HG03196 (cell line): ENCODE measurements at regions not wholly inside any gene's neighbourhood (a gene's known extent, or its start where the extent isn't known, plus 50 kb on each side); places are given as distances from the start of the nearest gene placed in this dataset.

Experiments
- ATAC-seq: cut with Tn5 transposase; IDR thresholded peaks from one replicate; pipeline ENCODE4 v1.9.1; 2021; ENCODE audit not compliant: unreplicated experiment

DNA sequence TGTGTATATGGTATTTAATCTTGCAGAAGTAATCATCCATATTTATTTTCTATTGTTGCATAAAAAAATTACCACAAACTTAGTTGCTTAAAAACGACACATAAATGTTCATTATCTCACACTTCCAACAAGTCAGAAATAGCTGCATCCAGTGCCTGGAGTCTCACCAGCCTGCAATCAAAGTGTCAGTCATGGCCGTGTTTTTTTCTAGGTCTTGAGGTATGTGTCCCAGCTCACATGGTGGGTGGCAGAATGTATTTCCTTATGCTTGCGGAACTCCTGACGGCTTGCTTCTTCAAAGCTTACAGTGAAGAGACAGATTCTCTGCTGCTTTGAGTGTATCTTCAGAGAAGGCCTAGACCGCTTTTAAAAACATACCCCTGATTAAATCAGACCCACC lies 670.2 kb upstream of the LMO3 start:
- no peak for ATAC-seq

DNA sequence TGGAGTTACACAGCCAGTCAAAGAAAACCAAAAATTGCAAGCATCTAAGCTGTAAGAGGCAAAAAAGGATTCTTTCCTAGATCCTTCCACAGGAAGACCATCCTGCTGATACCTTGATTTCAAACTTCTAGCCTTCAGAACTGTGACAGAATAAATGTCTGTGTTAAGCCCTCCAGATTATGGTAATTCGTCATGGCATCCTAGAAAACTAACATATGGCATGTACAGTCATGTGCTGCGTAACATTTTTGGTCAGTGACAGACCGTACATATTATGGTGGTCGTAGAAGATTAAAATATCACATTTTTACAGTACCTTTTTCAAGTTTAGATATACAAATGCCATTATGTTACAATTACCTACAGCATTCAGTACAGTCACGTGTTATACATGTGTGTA lies 660.9 kb upstream of the LMO3 start:
- ATAC-seq: no peak

DNA sequence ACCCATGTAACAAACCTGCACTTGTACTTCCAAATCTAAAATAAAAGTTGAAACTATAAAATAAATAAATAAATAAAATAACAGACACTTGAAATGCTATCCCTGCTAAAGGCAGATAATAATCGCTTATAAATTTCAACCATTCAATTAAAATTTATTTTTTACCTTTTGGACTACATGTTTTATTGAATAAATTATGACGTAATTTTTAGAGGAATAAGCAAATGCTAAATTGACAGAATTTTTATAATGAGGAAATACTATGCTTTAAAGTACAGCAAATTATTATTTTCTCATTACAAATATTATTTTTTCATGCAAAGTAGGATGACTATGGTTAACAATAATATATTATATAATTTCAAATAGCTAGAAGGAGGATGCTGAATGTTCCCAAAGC lies 658.6 kb upstream of the LMO3 start:
- ATAC-seq: no peak

DNA sequence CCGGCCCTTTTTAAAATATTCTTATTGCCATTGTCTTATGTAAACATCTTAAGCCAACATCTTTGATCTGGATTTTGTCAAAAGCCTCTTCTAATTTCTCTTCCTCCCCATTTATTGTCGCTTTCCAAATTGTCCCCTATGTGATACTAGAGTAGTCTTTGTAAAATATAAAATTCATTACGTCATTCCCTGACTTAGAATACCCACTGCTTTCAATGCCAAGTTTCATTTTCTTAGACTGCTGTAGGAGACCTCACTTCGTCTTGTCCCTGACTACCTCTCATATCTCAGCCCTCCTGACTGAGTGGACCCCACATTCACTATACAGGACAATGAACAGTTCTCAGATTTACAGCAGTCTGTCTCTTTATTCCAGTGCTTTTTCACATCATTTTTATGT lies 633.9 kb upstream of the LMO3 start:
- no peak for ATAC-seq

DNA sequence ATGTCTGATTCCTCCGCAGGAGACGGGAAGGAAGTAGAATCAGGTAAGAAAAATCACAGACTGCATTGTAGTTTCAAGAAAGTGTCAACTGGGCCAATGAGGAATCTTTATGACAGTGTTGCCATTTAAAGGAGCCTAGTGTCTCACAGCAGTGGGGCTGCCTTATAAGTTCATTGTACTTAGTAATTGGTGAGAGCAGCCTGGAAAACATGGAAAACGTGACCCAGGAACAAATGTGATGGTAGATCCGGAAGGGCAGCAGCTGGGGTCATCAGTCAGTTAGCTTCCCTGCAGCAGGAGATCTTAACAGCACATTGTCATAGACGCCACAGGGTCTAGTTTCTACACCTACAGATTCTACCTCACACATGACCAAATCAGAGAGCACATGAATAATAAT lies 630.0 kb upstream of the LMO3 start:
- no peak for ATAC-seq

DNA sequence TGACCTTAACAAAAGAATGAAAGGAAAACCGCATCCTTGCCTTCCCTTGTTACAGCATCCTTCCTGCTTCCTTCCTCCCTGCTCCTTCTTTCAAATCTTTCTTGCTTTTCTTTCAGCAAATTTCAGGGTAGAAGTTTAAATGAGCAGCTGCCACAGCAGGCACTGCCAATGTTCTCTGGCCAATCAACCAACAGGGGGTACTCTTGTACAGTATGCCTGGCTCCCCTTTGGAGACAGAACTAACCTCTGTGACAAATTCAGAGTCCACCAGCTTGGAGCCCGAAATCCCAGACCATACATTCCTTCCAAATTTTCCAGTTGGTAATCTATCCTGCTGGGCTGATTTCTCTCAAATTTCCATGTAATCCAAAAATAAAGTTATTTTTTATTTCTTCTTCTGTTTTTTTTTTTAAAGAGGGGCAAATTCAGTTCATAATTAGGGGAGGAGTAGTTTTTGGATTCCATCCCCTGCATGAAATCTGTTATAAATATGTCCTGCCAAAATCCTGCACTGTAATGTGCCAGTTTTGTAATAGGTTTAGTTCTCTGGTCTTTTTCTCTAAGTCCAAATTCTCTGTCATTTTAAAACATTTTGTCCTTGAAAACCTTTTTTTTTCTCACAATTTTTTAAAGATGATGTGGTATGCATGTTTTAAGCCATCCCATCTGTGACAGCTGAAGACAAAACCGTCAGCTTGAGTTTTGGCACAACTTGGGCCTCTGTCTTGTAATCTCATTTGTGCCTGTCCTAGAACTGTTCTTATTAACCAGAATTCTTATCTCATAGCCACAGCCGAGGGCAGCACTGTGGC lies 610.0 kb upstream of the LMO3 start:
- no peak for ATAC-seq

DNA sequence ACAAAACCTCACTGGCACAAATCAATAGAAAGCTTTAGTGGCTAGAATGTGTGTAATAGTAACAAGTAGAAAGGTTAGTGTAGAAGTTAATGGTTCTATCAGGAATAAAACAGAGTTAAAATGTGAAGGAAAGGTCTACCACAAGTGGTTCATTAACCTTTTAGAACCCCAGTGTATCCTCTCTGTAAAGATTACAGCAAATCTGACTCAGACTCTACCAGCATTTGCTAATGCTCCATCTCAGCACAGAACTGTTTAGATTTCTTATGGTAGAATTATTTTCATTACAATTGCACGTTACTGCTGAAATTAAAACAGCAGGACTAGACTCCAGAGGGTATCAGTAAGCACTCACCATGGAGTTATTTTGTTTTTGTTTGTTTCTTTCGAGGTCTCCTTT lies 609.0 kb upstream of the LMO3 start:
- no peak for ATAC-seq

DNA sequence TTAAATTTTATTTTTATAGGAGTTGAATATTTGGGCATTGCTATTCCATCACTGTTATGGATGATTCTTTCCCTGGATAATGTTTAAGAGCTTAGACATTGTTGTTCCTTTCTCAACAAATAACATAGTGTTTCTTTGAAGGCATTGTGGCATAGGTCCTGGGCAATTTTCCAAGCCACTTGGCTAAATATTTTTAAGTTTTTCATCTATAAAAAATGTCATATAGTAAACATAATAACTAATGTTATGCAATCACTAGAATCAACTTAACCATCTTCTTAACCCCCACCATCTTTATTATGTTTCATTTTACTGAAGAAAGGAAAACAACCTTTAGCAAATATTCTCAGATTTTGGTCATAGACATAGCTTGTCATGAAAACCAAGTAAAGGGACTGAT lies 600.6 kb upstream of the LMO3 start:
- no peak for ATAC-seq

DNA sequence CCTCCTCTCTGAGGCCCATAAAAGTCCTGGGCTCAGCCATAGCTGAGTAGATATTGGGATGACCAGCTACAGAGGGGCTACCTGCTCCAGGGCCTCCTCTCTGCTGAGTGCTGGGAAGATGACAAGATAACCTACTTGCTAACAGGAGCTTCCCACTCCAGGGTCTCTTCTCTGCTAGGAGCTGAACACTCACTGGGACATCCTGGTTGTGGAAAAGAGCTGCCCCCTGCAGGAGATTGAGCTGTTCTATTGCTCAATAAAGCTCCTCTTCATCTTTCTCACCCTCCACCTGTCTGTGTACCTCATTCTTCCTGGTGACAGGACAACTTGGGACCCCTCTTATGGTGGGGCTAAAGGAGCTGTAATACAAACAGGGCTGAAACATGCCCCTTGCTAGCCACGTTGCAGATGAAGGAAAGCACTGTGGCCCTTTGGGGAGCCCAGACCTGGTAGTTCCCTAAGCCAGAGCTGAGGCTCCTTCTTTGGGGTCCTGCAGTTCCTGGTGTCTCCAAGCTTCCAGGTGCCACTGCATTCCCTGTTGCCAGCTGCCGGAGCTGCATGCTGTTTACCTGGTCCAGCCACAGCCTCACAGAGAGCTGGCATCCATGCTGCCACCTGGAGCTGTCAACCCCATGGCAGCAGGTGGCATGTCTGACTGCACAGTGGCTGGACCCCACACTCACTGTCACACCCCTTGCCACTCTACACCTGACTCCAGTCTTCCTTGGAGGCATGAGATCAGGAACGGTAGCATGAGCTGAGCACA lies 598.5 kb upstream of the LMO3 start:
- ATAC-seq: no peak

DNA sequence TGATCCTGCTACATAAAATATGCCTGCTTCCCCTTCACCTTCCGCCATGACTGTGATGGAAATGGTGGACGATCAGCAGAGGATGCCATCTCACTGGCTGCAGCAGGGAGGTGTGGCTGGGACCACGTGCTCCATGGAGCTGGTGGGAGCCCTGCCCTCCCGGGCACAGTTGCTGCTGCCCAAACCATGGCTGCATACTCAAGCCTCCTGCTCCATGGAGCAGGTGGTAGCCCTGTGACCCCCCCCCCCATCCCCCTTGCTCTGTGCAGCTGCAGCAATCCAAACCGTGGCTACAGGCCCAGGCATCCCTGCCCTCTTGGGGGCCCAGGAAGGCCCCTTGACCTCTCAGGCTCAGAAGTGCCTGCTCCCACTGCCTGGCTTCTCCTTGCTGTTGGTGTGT lies 597.5 kb upstream of the LMO3 start:
- no peak for ATAC-seq

DNA sequence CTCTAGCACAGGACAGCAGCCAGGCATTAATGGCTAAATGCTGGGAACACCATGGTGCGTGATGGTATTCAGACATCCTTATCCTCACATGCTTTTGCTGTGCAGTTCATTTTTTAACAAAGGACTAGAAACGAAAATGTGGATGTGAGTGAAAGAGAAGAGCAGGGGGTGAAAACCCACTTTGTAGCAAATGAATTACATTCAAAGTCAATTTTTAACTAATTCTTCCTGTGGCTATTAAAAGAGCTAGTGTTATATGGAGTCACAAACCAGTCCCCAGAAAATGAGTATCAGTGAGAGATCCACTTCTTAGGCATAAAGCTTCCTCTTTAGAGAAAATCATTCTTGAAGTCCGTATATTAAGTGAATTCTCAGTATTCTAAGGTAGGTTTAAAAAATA lies 592.0 kb upstream of the LMO3 start:
- no peak for ATAC-seq

DNA sequence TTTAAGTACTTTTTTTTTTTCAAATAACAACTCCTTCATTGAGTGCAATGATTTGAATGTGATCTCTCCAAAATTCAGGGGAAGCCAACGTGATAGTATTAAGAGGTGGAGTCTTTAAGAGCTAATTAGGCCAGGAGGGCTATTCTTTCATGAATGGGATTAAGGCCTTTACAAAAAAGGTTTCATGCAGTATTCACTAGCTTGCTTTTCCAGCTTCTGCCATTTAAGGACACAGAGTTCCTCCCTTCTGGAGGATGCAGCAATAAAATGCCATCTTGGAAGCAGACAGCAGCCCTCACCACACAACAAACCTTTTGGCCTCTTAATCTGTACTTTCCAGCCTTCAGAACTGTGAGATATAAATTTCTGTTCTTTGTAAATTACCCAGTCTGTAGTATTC lies 586.8 kb upstream of the LMO3 start:
- no peak for ATAC-seq

DNA sequence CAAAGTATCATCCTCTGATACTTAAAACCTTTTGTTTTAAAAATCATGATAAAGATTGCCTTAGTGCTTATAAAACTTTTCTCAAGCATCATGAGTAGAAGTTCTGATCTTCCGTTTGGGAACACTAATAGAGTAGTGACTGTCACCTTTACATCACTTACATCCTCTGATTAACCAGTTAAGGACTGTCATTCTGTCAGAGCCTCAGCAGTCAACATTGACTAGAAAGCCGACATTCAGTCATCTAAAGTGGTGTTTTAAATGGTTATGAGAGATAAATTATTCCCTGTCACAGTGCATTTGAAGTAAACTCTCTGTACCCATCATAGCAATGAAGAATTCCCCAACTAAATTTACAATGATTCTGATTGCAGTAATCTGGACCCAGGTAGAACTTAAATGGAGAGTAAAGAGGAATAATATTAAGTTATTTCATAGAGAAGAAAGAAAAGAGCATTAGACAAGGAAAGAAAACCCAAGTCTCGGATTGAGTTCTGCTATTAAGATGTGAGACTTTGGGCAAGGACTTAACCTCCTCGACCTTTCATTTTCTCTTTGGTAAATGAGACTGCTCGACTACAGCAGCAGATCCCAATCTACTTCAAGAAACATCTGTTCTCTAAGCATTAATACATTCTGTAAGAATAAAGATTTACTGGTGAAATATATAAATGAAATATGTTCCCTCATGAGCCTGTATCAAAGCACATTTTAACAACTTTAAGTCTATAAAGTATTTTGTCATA lies 563.9 kb upstream of the LMO3 start:
- ATAC-seq: no peak

DNA sequence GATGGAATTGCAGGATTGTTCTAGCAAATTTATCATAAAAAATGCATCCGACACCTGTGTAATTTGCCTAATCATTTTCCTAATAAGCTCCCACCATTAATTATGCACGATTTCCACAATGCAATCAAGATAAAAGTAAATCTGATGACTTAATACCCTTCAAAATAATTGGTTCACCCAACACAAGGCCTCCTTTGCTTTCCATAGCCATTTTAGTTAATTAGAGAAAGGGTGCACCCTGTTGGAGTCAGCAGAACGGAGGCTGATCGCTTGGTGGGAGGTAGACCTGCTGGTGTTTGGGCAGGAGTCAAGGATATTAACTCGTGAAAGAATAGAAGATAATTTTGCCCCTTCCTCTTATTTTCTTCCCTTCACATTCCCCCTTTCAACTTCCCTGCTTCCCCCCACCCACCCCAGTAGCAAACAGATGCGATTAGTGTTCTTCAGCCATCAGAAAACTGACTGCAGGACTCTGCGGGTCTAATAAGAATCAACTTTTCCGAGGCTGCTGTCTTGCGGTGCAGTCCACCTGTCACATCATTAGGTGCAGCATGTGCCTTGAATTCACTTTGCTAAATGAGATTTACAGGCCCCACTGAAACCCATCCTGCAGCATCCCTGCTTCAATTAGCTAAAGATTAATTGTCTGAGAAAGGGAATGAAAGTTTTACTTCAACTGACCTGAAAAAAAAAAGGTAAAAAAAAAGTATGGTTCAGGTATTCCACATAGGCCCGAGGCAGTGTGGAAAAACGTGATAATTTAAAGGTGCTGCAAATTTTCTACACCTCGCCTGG lies 553.7 kb upstream of the LMO3 start:
- ATAC-seq: no peak

DNA sequence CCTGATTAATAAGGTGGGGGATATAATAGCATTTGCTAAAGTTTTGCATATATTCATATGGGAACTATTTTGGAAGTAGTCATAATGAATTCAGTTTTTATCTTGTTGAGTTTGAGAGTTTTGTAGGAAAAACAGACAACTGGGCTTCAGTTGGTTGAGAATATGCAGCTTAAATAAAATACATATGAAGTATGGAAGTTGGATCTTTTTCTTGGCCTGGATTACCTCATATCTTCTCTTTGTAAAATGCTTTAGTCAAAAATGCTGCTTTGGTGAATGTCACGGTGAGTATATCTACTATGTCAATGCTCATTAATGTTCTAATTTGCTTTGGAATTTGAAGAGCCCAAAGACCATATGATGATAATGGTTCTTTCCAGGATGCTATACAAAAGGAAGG lies 552.2 kb upstream of the LMO3 start:
- no peak for ATAC-seq

DNA sequence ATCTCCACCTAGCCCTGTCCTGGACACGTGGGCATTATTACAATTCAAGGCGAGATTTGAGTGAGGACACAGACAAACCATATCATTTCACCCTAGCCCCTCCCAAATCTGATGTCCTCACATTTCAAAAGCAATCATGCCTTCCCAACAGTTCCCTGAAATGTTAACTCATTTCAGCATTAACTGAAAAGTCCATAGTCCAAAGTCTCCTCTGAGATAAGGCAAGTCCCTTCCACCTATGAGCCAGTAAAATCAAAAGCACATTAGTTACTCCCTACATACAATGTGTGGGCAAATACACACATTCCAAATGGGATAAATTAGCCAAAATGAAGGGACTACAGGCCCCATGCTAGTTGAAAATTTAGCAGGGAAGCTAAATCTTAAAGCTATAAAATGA lies 546.0 kb upstream of the LMO3 start:
- ATAC-seq: no peak

DNA sequence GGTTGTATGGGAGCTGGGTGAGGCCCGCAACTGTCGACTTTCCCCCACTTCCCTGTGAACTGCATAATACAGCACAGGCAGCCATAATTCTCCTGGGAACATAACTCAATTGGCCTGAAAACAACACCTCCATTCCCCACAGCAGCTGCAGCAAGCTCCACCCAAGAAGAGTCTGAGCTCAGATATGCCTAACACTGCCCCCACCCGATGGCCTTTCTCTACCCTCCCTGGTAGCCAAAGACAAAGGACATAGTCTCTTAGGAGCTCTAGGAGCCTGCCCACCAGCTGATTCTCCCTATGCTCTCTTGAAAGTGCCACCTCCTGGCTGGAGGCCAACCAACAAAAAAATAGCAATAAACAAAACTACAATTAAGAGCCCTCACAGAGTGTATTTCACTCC lies 542.7 kb upstream of the LMO3 start:
- ATAC-seq: no peak

DNA sequence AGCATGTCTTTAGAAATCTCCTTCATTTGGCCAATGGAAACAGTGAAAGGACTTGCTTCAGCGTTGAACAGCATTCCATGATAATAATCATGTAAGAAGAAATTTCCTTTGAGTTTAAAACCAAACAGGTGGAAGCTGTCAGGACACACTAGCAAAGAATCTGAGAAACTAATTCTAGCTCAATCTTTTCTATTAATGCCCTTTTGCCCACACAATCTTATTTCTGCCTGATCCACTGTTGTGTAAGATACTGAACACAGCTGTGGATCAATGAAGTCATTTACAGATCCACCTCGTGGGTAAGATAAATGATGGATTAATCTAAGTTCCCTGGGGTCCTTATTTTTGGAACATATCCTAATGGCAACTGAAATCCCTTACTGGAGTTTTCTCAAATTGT lies 536.9 kb upstream of the LMO3 start:
- ATAC-seq: no peak

DNA sequence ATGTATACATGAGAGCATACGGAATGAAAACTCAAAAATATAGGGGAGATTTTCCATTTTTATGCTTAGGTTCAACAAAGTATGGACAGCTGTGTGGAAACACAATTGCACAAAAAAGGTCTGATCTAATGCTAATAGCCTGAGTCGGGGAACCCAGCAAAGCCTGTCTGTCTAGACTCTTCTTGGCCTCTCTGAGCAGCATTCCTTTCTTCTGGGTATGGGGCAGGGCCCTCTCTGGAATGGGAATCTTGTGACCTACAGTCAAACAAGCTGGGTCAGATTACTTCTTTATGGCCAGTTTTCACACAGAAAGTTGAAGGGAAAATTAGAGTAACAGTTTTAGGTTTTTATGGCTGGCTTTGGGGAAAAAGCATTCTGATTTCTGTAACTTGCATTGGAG lies 534.0 kb upstream of the LMO3 start:
- no peak for ATAC-seq

DNA sequence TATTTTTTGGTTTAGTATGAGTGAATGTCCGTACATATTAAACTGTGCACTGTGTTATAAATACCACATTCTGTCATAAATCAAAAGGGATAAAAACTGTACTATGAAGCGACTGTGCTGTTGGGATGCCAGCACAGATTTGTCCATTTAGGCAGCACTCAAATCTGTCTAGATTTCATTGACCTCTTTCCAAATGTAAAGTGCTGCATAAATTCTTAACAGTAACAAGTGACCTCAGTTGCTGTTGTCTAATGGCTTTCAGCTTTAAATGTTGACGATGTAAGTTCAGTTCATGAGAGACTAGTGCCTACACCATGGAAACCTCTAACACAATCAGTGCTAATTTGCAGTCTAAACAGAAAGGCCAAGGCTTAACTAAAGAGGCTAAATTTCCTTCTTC lies 531.4 kb upstream of the LMO3 start:
- ATAC-seq: no peak

DNA sequence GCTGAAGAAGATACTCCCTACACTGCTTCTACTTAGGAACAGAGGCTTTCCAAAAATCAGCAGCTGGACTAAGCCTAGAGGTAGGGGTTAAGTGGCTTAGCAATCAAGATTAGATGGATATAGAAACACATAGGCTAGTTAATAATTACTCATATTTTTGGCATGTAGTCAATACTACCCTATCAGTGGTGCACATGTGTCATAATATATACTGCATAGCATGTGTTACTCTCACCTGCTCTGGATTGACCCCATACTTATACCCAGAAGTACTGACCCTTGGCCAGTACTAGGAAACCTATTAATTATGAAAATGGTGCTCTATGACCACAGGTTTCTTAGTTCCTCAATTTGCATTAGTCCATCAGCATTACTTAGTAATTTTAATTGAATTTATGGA lies 528.4 kb upstream of the LMO3 start:
- no peak for ATAC-seq
